Stimulated activated CD4-positive, alpha-beta T cell treated with anti-CD3 and anti-CD28 coated beads, Interleukin-12 subunit alpha, Interleukin-12 subunit beta, amount 100 ng/mL, for 24 hours (primary cell): ENCODE measurements at regions not wholly inside any gene's neighbourhood (a gene's known extent, or its start where the extent isn't known, plus 50 kb on each side); places are given as distances from the start of the nearest gene placed in this dataset.
"Not testable (repeated sequence)": the region's sequence is repeated elsewhere in the genome, so short reads cannot be mapped to it uniquely, and the experiment has no call there.

Experiments used
- DNase-seq, 2 experiments: peaks; one replicate each; pipeline ENCODE4 v3.0.0-alpha.2; 2020; ENCODE audit warnings: low read depth in 2 of 2

DNA sequence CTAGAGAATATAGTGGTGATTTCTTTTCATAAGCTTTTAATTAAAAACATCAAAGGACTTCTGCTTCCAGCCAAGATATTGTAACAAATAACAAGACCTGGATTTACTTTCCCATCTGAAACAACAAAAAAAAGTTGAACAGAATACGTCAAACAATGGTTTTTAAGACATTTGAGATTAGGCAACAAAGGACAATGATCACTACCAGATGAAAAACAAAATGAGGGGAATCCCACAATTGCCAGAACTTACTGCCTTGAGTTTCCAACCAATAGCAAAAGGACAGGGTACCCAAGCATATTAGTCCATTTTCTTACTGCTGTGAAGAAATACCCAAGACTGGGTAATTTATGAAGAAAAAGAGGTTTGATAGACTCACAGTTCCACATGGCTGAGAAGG lies 341.4 kb upstream of the INTU start:
- DNase-seq, result no peak

DNA sequence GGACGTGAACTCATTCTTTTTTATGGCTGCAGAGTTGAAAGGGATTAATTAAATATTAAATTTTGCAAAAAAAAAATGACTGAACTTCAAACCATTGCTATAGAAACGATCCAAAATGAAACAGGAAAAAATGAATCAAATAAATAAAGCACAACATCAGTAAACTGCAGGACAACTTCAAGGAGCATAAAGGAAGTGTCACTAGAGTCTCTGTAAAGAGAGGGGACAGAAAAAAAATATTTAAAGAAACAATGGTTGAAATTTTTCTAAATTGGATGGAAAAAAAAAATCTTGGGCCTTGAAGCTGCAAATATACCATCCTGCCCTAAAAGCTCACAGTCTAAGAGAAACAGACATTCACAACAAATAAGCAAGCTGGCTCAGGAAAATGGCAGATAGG lies 339.3 kb upstream of the INTU start:
- no peak for DNase-seq

DNA sequence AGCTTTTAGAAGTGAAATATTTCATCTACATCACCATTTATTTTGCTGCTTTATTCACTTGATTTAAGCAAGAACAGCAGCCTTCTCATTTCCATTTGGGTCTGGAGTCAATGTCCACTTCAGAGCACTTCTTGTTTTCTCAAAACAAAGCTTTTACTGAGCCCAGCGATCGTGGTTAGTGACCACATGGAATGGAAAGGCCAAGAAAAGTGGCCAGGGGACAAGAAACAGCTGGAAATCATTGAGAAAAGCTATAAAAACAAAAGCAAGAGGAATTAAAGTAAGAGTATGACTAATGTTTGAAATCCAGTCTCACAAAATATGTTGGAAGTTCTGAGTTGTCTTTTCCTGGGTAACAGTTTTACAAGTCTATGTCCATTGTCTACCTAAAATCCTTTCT lies 328.4 kb upstream of the INTU start:
- no peak for DNase-seq

DNA sequence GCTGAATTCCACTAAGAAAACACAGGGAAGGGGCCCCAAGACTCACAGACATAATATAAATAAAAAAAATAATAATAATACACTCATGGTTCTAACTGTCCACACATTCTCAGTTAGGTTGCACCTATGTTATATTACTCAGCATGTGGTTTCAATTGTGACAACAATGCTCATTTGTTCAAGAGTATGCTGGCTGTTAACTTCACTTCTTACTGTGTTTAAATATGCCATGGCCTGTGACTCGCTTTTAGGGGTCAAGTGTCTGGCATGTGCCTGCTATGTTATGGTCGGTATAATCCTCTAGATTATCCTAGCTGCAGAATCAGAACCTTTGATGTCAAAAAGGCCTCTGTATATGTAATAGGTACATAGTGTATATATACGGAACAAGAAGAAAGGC lies 324.8 kb upstream of the INTU start:
- no peak for DNase-seq

GRCh38 chr4:127309369-127310102 lies 323.2 kb upstream of the INTU start:
- DNase-seq, result no peak

GRCh38 chr4:127311371-127311770 lies 321.4 kb upstream of the INTU start:
- DNase-seq, result no peak

- DNase-seq, result no peak
Measured at GRCh38 chr4:127311924-127312323, 320.8 kb upstream of the INTU start.

GRCh38 chr4:127313767-127314166 lies 319.0 kb upstream of the INTU start:
- no peak for DNase-seq

- DNase-seq, result no peak
Measured at GRCh38 chr4:127327491-127327890, 305.3 kb upstream of the INTU start.

DNA sequence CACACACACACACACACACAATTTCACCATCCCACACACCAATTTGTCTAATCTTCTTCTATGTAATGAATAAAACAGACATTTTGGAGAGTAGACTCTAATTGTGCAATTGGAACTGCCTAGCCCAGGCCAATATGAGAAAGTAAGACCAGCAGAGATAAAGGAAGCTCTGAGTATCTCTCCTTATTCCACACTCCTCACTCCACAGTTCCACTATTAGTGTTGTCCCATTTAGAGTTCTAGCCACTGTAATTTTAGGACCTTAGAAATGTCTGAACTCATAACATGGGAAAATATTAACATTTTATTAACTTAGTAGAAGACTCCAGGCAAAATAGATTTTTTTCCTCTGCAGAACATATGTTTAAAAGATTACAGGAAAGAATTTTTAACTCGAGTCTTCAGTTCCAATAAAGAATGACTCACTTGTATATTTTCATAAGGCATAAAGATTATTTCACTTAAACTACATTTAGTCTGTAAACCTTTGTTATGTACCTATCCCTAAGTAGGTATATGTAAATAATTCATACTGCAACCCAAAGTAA lies 297.6 kb upstream of the INTU start:
- no peak for DNase-seq

DNA sequence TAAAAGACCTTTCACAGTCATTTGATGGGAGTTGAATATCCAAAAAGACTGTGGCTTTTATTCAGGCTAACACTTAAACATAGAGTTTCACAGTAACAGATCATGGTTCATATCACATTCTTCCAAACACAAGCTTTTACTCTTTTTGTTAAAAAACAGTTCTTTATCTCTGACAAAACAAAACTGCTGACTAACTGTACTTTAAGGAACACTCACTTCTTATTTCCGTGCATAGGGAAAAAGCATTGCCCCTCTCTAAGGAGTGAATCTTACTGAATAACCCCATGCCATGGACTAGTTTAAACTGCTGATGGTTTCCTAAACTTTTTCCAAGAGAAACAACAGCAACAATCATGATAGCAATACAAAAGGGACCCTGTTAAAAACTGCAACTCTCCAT lies 297.0 kb upstream of the INTU start:
- DNase-seq, result no peak

- DNase-seq, result not testable (repeated sequence)
Measured at GRCh38 chr4:127343123-127343522, 289.6 kb upstream of the INTU start.

- DNase-seq, result no peak
Measured at GRCh38 chr4:127344071-127344470, 288.7 kb upstream of the INTU start.

GRCh38 chr4:127347936-127348335 lies 284.8 kb upstream of the INTU start:
- DNase-seq, result no peak

- no peak for DNase-seq
Measured at GRCh38 chr4:127352220-127353113, 280.3 kb upstream of the INTU start.

DNA sequence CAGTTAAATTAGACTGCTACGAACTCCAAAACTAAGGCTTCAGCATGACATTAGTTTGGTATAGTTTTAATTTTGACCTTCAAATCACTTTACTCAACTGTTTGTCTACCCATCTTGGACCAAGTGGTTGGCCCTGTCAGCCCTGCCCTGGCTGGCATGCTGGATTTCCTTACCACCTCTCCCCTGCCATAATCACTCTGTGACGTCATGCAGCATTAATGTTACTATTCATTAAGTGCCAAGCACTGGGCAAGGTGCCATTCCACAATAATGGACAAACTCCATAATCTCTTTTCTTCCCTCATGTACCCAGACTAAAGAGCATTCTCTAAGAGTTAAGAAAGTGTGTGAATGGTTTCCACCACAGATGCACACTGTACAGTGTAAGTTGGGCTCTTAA lies 277.0 kb upstream of the INTU start:
- DNase-seq, result no peak

DNA sequence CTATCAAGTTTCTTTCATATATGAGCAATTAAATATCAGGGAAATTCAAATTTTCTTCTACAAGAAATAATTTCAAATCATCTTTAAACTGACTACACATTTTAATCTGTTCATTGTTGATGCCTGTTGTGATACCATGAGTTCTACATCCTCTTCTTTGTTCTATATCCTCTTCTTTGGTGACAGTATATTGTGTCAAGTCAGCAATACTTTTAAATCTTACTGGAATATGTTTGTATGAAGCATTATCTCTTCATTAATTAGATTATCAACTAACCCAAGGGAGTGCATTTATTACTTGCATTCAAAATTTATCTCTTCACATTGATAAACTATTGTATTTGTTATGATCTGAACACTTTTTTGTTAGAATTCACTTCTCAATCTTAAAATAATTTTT lies 275.0 kb upstream of the INTU start:
- no peak for DNase-seq

- no peak for DNase-seq
Measured at GRCh38 chr4:127362686-127363085, 270.1 kb upstream of the INTU start.

- no peak for DNase-seq
Measured at GRCh38 chr4:127364397-127364796, 268.4 kb upstream of the INTU start.

- no peak for DNase-seq
Measured at GRCh38 chr4:127364911-127365310, 267.8 kb upstream of the INTU start.

GRCh38 chr4:127370604-127371003 lies 262.2 kb upstream of the INTU start:
- no peak for DNase-seq

- DNase-seq, result no peak
Measured at GRCh38 chr4:127379499-127379898, 253.3 kb upstream of the INTU start.

DNA sequence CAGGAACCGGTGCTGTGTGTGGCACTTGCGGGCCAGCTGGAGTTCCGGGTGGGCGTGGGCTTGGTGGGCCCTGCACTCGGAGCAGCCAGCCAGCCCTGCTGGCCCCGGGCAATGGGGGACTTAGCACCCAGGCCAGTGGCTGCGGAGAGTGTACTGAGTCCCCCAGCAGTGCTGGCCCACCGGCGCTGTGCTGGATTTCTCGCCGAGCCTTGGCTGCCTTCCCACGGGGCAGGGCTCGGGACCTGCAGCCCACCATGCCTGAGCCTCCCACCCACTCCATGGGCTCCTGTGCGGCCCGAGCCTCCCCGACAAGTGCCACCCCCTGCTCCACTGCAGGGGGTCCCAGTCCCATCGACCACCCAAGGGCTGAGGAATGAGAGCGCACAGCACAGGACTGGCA lies 252.8 kb upstream of the INTU start:
- DNase-seq, result not testable (repeated sequence)
